ENCODE measurements at regions not wholly inside any gene's neighbourhood (a gene's known extent, or its start where the extent isn't known, plus 50 kb on each side); places are given as distances from the start of the nearest gene placed in this dataset.
A peak's percentile ranks its signal among the peaks of the same experiment; 100 is the strongest.

DNA sequence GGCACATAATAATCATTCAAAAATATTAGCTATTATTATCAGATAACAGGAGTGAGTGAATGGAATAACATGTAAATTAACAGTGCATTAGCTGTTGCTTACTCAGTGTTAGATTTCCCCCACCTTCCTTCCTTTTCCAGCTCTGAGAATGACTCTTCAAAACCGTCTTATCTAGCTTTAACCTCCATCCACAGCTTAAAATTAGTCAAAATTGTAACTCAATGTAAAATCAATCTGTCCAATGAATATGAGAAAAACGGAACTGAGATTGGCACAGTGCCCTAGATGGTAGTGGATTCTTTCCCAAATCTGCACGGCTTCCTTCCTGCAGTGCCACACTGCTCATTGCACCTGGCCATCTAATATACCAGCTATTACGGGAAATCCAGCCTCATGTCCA lies 156.8 kb upstream of the BDNF start:
- DNase-seq = no peak

DNA sequence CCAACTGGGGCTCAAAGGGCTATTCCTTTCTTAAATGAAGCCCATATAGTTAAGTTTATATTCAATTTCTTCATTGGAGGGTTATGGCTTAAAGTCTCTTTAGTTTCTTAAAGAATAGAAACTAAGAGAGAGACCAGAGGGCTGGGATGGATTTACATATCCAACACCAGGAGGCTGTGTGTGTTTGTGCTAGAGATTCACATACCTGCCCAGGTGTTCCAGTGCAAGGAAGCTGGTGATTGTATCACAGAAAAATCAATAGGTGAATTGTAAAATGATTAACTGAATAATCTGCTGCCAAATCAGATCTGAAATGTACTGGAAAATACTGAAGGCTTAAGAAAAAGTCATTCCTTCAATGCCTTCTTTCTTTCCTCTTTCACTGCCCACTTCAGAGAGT lies 148.2 kb upstream of the BDNF start:
- no peak for DNase-seq

GRCh38 chr11:27847496-27847895 lies 147.2 kb upstream of the BDNF start:
- no peak for DNase-seq

- DNase-seq = no peak
These were observed 142.0 kb upstream of the BDNF start for GRCh38 chr11:27842290-27842689.

DNA sequence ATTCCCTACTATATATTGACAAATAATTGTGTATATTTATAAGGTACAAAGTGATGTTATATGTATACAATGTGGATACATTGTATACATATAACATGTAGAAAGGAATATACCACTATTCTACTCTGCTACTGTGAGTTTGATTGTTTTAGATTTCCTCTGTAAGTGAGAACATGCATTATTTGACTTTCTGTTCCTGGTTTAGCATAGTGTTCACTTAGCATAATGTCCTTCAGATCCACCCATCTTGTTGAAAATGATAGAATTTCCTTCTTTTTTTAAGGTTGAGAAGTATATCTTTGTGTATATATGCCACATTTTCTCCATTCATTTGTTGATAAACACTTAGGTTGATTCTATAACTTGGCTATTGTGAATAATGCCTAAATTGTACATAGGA lies 140.8 kb upstream of the BDNF start:
- no peak for DNase-seq

- DNase-seq = no peak
These were observed 139.1 kb upstream of the BDNF start for GRCh38 chr11:27839226-27839913.

GRCh38 chr11:27838674-27839073 lies 138.4 kb upstream of the BDNF start:
- no peak for DNase-seq

DNA sequence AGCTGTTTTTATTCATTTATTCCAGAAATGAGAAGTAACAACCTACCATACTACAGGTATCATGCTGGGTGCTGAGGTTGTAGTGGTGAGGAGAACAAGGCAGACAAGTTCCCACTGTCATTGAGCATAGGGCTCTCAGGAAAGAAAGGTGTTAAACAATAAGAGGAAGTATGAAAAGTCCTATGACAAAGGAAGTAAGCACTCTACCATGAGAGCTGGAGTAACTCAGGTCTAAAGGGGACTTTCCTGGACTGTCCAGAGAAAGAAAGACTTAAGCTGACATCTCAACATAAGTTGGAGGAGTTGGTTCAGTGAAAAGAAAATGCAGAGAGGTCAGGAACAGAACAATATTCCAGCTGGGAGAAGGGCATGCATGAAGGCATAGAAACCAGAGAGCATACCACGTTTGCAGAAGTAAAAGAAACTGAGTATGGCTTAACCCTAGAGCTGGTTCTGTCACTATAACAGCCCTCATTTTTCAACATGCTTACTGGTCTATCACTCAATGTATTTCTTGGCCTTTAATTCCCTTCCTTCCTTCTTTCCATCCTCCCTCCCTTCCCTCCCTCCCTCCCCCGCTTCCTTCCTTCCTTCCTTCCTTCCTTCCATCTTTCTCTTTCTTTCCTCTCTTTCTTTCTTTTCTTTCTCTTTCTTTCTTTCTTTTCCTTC lies 137.8 kb upstream of the BDNF start:
- no peak for DNase-seq

- DNase-seq = no peak
These were observed 130.0 kb upstream of the BDNF start for GRCh38 chr11:27830206-27830605.

GRCh38 chr11:27820249-27820648 lies 120.0 kb upstream of the BDNF start:
- no peak for DNase-seq

DNA sequence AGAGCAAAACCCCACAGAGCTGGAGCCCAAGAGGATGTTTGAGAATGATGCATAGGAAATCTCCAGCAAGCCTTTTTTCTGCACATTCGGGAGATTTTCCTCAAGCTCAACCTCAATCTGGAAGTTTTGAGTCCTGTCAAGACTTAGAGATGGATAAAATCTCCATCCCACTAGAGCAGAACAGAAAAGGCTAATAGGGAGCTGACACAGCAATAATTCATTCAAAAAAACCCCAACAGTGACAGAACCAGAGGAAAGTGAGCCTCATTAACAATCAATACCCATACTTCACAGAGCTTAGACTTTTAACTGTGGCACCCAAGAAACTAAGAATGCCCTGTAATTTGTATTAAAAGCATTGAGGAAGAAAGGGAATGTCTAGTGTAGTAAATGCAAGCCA lies 115.9 kb upstream of the BDNF start:
- no peak for DNase-seq

GRCh38 chr11:27812341-27812740 lies 112.1 kb upstream of the BDNF start:
- DNase-seq = no peak

- no peak for DNase-seq
These were observed 107.3 kb upstream of the BDNF start for GRCh38 chr11:27807596-27807995.

GRCh38 chr11:27806122-27806521 lies 105.9 kb upstream of the BDNF start:
- DNase-seq = no peak

GRCh38 chr11:27795955-27796861 lies 96.0 kb upstream of the BDNF start:
- no peak for DNase-seq

GRCh38 chr11:27786864-27787263 lies 86.6 kb upstream of the BDNF start:
- no peak for DNase-seq

DNA sequence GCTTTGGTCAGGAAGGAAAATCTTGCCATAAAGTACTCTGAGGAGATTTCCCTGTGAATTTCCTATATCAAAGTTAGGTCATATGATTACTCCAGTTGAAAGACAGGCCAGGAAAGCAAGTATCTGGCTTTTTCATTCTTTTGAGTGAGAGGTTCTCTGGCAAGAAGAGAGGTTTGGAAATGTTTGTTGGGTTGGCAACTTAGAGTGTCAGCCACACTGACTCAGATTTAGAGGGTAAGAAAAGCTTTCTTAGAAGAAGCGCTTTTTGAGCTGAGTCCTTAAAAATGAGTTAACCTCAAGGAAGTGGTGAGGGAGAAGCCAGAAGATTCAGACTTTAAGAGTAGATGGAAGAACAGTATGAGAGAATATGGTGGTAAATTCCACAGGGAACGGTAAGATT lies 86.1 kb upstream of the BDNF start:
- no peak for DNase-seq

DNA sequence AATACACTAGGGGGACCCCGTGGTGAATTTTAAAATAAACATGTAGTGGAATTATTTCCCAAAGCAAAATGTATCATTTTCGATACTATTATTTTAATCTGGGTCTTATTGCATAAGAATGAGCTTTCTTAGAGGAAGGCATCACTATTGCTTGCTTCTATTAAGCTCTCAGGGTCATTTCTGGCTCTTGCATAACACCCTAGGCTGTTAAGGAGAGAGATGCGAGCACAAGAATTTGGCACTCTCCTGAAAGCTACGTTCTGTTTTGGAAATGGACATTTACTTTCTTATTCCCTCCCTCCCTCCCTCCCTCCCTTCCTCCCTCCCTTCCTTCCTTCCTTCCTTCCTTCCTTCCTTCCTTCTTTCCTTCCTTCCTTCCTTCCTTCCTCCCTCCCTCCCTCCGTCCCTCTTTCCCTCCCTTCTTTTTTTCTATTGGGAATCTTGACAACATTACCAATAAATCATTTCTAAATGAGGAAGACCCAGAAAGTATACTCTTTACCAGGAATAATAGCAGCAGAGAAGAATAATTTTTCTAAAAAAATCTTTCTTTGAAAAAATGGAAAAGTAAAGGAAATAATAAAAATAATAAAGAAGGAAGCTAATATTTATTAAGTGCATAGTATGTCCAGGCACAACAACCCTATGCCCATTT lies 83.6 kb upstream of the BDNF start:
- DNase-seq = no peak

DNA sequence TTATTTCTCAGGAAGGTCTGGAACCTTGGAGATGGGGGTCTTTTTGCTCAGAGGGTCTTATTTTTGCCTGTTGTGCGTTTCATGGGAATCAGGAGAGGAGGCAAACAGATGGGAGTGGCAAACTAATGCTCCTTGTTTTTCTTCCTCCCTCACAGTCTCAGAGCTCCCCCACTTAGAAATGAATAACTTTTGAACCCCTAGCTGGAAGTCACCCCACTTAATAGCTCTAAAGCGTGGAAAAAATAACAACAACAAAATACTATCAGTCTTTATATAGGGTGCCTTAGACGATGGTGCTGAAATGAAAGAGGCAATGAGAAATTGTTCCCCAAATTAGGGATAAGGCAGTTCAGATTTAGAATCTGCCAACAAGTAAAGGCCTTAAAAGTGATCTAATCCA lies 76.8 kb upstream of the BDNF start:
- DNase-seq = no peak

- no peak for DNase-seq
These were observed 73.6 kb upstream of the BDNF start for GRCh38 chr11:27773884-27774283.

DNA sequence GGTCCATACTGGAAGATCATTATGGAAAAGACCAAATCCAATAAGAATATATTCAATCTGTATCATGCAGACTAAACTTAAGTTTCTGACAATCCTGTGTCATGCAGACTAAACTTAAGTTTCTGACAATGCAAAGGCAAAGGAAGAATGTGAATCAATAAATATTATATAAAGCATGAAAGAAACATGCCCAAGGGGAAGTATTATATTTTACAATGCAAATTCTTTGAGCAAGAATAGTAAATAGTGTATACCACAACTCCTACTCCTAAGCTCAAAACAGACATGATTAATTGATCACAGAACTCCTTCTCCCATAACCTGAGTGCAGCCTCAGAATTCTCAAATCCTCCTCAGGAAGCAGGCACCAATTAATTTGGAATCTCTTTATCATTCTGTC lies 71.3 kb upstream of the BDNF start:
- DNase-seq = no peak

- no peak for DNase-seq
These were observed 70.3 kb upstream of the BDNF start for GRCh38 chr11:27770576-27770975.

- peak; percentile 61 for DNase-seq
These were observed 63.5 kb upstream of the BDNF start for GRCh38 chr11:27763736-27764135.

Data from retina (tissue), 1 donor.